ENCODE measurements at regions not wholly inside any gene's neighbourhood (a gene's known extent, or its start where the extent isn't known, plus 50 kb on each side); places are given as distances from the start of the nearest gene placed in this dataset.

- TF ChIP-seq TFAP4 (CRISPR knock-in tag; IDR thresholded peaks at IDR 0.05; ENCODE audit: borderline replicate concordance) (no peak), MLX (CRISPR knock-in tag; conservative IDR thresholded peaks at IDR 0.05) (no peak), SMARCC2 (IDR thresholded peaks at IDR 0.05; ENCODE audit: low read depth) (no peak), RFX7 (CRISPR knock-in tag; IDR thresholded peaks at IDR 0.05) (no peak), ZNF431 (CRISPR knock-in tag; IDR thresholded peaks at IDR 0.05) (no peak), NFYB (IDR thresholded peaks at IDR 0.05; ENCODE audit: extremely low read depth, insufficient read length) (no peak), GTF2A2 (tag; IDR thresholded peaks at IDR 0.05) (no peak), SMC3 (conservative IDR thresholded peaks at IDR 0.05; ENCODE audit: insufficient read depth, low read depth, low read length) (peak; percentile 58), PHB (CRISPR knock-in tag; IDR thresholded peaks at IDR 0.05) (no peak), CTCF (IDR thresholded peaks at IDR 0.05 in 2 of 3, conservative IDR thresholded peaks at IDR 0.05 in 1 of 3; ENCODE audit: insufficient read depth in 2 of 3, low read depth in 1 of 3, low read length in 3 of 3) (peak; percentile 64 to 85 (median 79)), ZNF764 (CRISPR knock-in tag; IDR thresholded peaks at IDR 0.05; ENCODE audit: low read depth) (no peak), PTBP1 (IDR thresholded peaks at IDR 0.05; ENCODE audit: low read depth, low read length) (no peak), TCFL5 (CRISPR knock-in tag; conservative IDR thresholded peaks at IDR 0.05) (no peak)
Measured at GRCh38 chr9:100714372-100715099, 136.7 kb downstream of the CAVIN4 start (continued).
